ENCODE measurements at regions not wholly inside any gene's neighbourhood (a gene's known extent, or its start where the extent isn't known, plus 50 kb on each side); places are given as distances from the start of the nearest gene placed in this dataset.

DNA sequence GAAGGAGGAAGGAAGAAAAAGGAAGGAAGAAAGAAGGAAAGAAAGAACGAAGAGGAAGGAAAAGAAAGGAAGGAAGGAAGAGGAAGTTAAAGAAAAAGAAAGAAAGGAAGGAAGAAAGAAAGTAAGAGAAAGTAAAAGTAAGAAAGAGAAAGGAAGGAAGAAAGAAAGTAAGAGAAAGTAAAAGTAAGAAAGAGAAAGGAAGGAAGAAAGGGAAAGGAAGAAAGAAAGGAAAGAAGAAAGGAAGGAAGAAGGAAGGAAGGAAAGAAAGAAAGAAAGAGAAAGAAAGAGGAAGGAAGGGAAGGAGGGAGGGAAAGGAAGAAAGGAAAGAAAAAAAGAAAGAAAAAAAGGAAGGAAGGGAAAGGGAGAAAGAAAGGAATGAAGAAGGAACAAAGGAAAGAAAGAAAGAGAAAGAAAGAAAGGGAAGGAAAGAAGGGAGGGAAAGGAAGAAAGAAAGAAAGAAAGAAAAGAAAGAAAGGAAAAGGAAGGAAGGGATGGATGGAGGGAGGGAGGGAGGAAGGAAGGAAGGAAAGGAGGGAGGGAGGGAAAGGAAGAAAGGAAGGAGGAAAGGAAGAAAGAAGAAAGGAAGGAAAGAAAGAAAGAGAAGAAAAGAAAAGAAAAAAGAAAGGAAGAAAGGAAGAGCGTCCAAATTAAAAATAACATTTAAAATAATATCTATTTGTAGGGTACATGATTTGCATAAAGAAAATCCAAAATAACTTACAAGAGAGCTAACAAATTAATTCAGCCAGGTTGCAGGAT, 827.9 kb downstream of the TSN start:
- DNase-seq = no peak

- DNase-seq = no peak
Measured at GRCh38 chr2:122590524-122590923, 835.1 kb downstream of the TSN start.

DNA sequence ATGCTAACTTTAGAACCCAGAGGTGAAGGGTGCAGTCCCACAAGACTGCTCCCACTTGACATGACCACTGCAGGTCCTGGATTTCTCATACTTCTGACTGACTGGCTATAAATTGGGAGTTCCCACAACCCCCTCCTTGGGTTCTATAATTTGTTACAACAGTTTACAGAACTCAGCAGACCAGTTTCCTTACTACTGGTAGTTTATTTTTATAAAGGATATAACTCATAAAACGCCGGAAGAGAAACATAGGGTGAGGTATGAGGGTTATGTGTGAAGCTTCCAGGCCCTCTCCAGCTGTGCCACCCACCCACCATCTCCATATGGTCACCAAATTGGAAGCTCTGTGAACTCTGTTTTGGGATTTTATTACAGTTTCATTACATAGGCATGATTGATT, 839.6 kb downstream of the TSN start:
- no peak for DNase-seq

DNA sequence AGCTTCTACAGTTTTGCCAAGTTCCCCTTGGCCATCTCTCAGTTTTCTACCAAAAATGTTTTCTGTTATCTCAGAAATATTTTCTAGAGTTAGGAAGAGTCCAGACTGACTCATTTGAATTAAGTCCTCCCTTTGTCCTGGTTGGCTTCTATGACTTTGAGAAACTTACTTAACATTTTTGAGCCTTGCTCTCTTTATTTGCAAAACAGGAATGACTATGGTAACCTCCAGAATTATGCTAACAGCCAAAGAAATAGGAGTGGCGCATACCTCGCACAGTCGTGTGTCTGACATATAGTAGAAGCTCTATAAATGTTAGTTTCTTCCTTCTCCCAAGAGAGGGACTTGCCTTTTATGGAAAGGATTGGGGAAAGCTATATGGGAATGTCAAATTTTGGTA, 841.1 kb downstream of the TSN start:
- no peak for DNase-seq

GRCh38 chr2:122598784-122599183, 843.3 kb downstream of the TSN start:
- DNase-seq = no peak

DNA sequence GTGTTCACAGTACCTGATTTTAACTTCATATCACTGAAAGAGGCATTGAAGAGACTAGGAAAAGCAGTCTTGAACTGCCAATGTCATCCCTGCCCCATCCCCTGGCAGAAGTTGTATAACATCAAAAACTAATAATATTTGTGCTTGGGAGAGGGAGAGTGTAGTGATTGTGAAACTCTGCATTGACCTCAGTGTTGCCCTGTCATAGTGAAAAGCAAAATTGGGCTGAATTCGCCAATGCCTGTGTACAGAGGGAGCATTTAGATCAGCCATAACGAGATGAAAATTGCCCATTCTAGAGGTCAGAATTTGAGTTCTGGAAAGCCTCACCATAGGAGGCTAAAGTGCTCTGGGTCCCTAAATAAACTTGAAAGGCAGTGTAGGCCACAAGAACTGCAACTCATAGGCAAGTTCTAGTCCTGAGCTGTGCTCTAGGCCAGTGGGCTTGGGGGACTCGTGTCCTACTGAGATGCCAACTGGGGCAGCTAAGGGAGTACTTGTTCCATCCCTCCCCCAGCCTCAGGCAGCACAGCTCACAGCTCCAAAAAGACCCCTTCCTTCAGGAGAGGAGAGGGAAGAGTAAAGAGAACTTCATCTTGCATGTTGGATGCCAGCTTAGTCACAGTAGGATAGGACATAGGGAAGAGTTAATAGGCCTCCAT, 855.6 kb downstream of the TSN start:
- DNase-seq = no peak

DNA sequence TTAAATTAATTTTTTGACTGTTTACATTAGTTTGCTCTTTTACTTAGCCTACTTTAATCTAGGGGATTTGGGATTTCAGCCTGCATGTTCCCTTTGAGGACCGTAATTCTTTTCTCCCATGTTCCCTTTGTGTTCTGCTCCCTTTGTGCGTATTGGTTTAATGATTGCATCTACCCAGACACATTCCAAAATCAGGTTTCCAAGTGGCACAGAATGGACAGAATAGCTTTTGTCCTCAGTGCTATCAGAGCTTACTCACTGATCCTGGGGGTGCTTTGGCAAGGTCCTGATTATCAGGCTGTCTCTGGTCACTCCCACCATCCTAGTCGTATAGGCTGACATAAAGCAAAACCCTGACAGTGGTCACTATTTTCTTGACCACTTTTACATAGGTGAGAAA, 867.5 kb downstream of the TSN start:
- DNase-seq = no peak

- DNase-seq = no peak
Measured at GRCh38 chr2:122627388-122627787, 871.9 kb downstream of the TSN start.

- DNase-seq = no peak
Measured at GRCh38 chr2:122634256-122634655, 878.8 kb downstream of the TSN start.

- no peak for DNase-seq
Measured at GRCh38 chr2:122634920-122635319, 879.5 kb downstream of the TSN start.

- DNase-seq = no peak
Measured at GRCh38 chr2:122635686-122636085, 880.2 kb downstream of the TSN start.

- DNase-seq = no peak
Measured at GRCh38 chr2:122636097-122636496, 880.6 kb downstream of the TSN start.

- no peak for DNase-seq
Measured at GRCh38 chr2:122639176-122639575, 883.7 kb downstream of the TSN start.

DNA sequence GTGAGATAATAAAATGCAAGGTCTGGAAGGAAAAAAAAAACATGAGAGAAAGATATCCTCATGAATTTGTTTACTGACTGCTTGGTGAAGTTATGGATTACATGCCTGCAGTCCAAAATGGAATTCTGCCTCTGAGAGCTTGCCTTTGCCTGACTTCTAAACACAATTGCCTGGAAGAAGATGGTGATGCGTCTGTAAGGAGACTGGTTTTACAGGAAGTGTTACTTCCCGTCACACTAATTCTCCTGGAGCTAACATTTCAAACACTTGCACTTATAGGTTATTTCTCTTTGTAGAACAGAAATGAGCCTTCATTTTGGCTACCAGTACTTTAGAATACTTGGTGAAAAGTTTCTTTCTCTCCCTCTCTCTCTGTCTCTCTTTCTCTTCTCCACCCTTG, 884.3 kb downstream of the TSN start:
- DNase-seq = no peak

DNA sequence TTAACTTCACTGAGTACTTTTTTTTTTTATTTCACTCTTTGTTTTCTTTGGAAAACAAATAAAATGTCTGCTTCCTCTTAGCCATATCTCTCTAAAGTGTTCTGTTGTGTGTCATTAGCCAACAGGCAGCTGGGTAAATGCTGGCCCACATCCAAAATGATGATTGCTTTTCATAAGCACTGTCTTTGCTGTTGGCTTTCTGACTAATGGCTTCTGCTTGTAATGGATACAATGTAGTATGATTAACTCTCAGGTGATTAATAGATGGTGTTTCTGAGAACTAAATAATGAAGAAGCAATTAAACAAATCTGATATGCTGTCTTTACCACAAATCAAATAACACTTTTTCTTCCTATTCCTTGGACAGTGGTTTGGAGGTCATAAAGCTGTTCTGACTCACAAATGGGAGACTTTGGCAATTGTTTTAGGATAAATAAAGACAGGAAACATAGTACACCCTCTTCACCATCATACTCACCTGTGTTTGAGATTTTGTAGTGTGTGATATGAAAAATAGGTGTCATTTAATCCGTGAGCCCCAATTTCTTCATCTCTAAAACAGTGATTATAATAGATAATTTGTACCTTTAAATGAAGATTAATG, 888.4 kb downstream of the TSN start:
- no peak for DNase-seq

DNA sequence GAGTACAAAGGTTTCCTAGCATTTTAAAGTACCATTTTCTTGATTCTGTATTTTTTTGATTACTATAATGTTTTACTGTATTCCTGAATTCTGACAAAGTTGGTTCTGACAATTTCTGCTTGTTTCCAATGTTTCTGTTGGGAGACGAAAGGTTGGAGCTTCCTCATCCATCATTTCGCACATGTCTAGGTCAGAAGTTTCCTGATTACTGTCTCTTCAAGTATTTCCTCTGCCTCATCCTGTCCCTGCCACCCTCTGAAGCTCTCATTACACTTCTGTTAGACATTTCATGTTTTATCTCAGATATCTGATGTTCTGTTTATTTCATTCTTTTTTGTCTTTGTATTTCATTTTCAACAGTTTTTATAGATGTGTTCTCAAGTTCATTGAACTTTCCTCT, 895.8 kb downstream of the TSN start:
- no peak for DNase-seq

GRCh38 chr2:122651780-122652179, 896.3 kb downstream of the TSN start:
- DNase-seq = no peak

DNA sequence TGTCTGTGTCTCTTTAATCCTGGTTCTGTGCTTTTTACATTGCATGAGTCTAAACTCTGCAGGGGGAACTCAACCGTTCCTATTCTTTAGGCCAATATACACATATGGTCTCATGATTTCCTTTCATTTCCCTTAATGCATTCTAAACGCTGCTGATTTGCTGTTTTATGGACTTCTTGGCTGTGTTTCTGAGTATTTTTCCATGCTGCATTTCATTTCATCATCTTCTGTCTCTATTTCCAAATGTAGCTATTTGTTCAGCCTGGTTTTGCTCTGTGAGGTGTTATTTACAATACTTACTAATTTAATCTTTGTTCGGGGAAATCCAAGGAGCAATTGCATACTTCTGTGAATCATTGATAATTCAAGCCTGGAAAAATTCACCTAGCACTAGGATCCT, 897.2 kb downstream of the TSN start:
- DNase-seq = no peak

GRCh38 chr2:122656403-122656802, 901.0 kb downstream of the TSN start:
- no peak for DNase-seq

DNA sequence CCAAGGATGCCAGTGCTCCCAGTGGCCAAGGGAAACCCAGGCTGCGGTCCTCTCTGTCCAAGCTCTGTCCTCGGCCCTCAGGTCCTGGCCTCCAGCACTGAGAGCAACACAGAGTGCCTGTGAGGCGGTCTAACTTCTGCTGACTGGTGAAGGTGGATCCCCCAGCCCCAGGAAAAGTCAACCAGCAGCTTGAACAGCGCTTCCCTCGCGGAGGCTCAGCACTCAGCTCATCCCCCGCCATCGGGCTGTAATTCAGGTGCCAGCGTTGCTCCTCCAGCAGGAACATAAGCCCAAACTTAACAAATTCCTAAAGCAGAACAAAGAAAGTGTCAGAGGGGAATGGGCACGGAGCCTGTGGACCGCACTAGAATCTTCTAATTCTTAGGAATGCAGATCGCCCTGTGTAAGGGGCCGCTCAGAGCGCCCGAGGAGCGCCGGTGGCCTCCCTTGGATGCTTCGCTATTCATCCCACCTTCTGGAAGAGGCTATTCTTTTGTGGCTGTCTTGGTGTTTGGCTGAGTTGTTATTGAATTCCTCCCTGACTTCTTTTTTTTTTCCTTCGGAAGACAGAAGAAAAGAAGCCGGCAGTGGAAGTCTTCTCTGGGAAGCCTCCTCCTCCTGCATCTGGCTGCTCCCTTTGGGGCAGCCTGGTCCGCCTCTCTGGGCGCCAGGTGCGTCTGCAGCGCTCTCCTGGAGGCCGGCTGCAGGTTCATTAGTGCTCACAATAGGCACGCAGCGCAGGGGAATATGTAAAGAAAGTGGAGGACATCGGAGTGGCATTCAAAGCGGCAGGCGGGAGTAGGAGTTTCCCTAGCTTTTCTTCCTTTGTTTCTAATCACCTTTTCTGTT, 905.6 kb downstream of the TSN start:
- DNase-seq = no peak

- no peak for DNase-seq
Measured at GRCh38 chr2:122663620-122664019, 908.2 kb downstream of the TSN start.

- DNase-seq = no peak
Measured at GRCh38 chr2:122669627-122670026, 914.2 kb downstream of the TSN start.

DNA sequence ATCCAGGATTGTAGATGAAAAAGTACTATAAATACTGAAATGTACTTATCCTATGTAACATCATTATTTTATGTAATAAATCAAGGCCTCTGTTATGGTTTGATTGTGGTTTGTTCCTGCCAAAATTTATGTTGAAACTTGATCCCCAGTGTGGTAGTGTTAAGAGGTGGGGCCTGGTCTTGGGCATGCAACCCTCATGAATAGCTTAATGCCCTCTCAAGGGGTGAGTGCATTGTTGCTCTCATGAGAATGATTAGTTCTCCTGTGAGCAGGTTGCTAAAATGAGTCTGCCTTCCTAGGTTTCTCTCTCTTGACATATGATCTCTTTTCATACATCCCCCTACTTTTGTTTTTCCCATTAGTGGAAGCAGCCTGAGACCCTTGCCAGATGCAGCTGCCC, 915.4 kb downstream of the TSN start:
- no peak for DNase-seq

DNA sequence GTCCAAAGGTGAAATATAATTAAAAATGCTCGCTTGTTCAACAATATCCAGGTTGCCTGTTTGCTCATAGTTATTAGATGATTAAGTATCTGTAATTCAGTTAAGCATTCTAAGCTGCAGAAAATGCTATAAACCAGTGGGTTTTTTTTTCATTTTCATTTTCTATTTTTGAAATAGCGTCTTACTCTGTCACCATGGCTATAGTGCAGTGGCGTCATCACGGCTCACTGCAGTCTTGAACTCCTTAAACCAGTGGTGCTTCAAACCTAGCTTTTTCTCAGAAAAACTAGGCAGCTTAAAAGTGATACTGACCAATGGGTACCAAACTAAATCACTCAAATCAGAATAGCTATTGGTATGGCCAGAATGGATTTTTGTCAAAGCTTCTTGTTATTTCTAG, 925.2 kb downstream of the TSN start:
- no peak for DNase-seq

Measured in RPMI8226 (cell line).